ENCODE measurements at regions not wholly inside any gene's neighbourhood (a gene's known extent, or its start where the extent isn't known, plus 50 kb on each side); places are given as distances from the start of the nearest gene placed in this dataset.
"Not testable (repeated sequence)": the region's sequence is repeated elsewhere in the genome, so short reads cannot be mapped to it uniquely, and the experiment has no call there.

- Mint-ChIP-seq H3K9me3 (peaks cover 4 to 9% (median 6%) of the 10 kb centered on the region in 3 donors), H3K27ac (no peak overlapping the region), H3K27me3 (peaks cover 2% of the 10 kb centered on the region), H3K4me1 (no peaks in the 10 kb centered on the region), H3K36me3 (no peaks in the 10 kb centered on the region), H3K4me3 (no peak overlapping the region)
These were observed 73.2 kb upstream of the SLIT3 start for GRCh38 chr5:169374111-169374510.

GRCh38 chr5:169371801-169372200 is 70.9 kb upstream of the SLIT3 start:
- H3K4me3 Mint-ChIP-seq, H3K36me3 Mint-ChIP-seq, H3K4me1 Mint-ChIP-seq, H3K27ac Mint-ChIP-seq, H3K27me3 Mint-ChIP-seq: not testable (repeated sequence)
- peaks cover 4 to 15% (median 5%) of the 10 kb centered on the region in 3 donors for H3K9me3 Mint-ChIP-seq

- Mint-ChIP-seq H3K4me1 (no peaks in the 10 kb centered on the region), H3K4me3 (no peak overlapping the region), H3K9me3 (peaks cover 5 to 18% (median 6%) of the 10 kb centered on the region in 3 donors)
These were observed 68.2 kb upstream of the SLIT3 start for GRCh38 chr5:169369130-169369529.

GRCh38 chr5:169367861-169368260 is 66.9 kb upstream of the SLIT3 start:
- Mint-ChIP-seq H3K4me3 (no peak overlapping the region), H3K27me3 (peaks cover 8% of the 10 kb centered on the region), H3K4me1 (no peaks in the 10 kb centered on the region), H3K9me3 (peaks cover 5 to 18% (median 6%) of the 10 kb centered on the region in 3 donors), H3K27ac (no peak overlapping the region), H3K36me3 (no peaks in the 10 kb centered on the region)

More at GRCh38 chr5:169369130-169369529, 68.2 kb upstream of the SLIT3 start:
- Mint-ChIP-seq H3K27me3 (peaks cover 8% of the 10 kb centered on the region), H3K36me3 (no peaks in the 10 kb centered on the region), H3K27ac (no peak overlapping the region)

- Mint-ChIP-seq H3K27ac (no peak overlapping the region), H3K36me3 (no peaks in the 10 kb centered on the region), H3K9me3 (peaks cover 0 to 4% (median 2%) of the 10 kb centered on the region in 3 donors), H3K27me3 (peaks cover 5% of the 10 kb centered on the region), H3K4me1 (no peaks in the 10 kb centered on the region), H3K4me3 (no peak overlapping the region)
These were observed 56.4 kb upstream of the SLIT3 start for GRCh38 chr5:169357291-169357690.

GRCh38 chr5:169356811-169357210 is 55.9 kb upstream of the SLIT3 start:
- H3K4me1 Mint-ChIP-seq: no peaks in the 10 kb centered on the region
- no peaks in the 10 kb centered on the region for H3K36me3 Mint-ChIP-seq
- H3K27ac Mint-ChIP-seq: no peak overlapping the region
- H3K27me3 Mint-ChIP-seq: peaks cover 6% of the 10 kb centered on the region
- peaks cover 0 to 4% (median 2%) of the 10 kb centered on the region in 3 donors for H3K9me3 Mint-ChIP-seq
- no peak overlapping the region for H3K4me3 Mint-ChIP-seq

- Mint-ChIP-seq H3K4me3 (no peak overlapping the region), H3K4me1 (no peaks in the 10 kb centered on the region), H3K27ac (no peak overlapping the region), H3K9me3 (peaks cover 0 to 4% (median 2%) of the 10 kb centered on the region in 3 donors), H3K36me3 (no peaks in the 10 kb centered on the region), H3K27me3 (peaks cover 8% of the 10 kb centered on the region)
These were observed 55.2 kb upstream of the SLIT3 start for GRCh38 chr5:169356181-169356580.

GRCh38 chr5:169354921-169355320 is 54.0 kb upstream of the SLIT3 start:
- Mint-ChIP-seq H3K9me3 (peaks cover 0 to 2% (median 2%) of the 10 kb centered on the region in 3 donors), H3K27ac (no peak overlapping the region), H3K36me3 (no peaks in the 10 kb centered on the region), H3K27me3 (peaks cover 10% of the 10 kb centered on the region), H3K4me1 (no peaks in the 10 kb centered on the region), H3K4me3 (no peak overlapping the region)

- peaks cover 10% of the 10 kb centered on the region for H3K27me3 Mint-ChIP-seq
- H3K4me1 Mint-ChIP-seq: no peaks in the 10 kb centered on the region
- H3K4me3 Mint-ChIP-seq: no peak overlapping the region
- H3K27ac Mint-ChIP-seq: no peak overlapping the region
- peaks cover 1% of the 10 kb centered on the region for H3K36me3 Mint-ChIP-seq
- peaks cover 0 to 2% (median 0%) of the 10 kb centered on the region in 3 donors for H3K9me3 Mint-ChIP-seq
These were observed 53.3 kb upstream of the SLIT3 start for GRCh38 chr5:169354263-169354662.

- Mint-ChIP-seq H3K9me3 (peaks cover 0 to 2% (median 2%) of the 10 kb centered on the region in 3 donors), H3K4me3 (no peak overlapping the region), H3K4me1 (no peaks in the 10 kb centered on the region), H3K36me3 (peaks cover 1% of the 10 kb centered on the region), H3K27me3 (peaks cover 10% of the 10 kb centered on the region), H3K27ac (no peak overlapping the region)
These were observed 52.0 kb upstream of the SLIT3 start for GRCh38 chr5:169352901-169353300.

- Mint-ChIP-seq H3K27me3 (peaks cover 10% of the 10 kb centered on the region), H3K4me1 (no peaks in the 10 kb centered on the region), H3K36me3 (peaks cover 1% of the 10 kb centered on the region), H3K27ac (no peak overlapping the region), H3K4me3 (no peak overlapping the region), H3K9me3 (peaks cover 0 to 2% (median 2%) of the 10 kb centered on the region in 3 donors)
These were observed 50.8 kb upstream of the SLIT3 start for GRCh38 chr5:169351721-169352120.

- no peak overlapping the region for H3K4me3 Mint-ChIP-seq
- no peak overlapping the region for H3K27ac Mint-ChIP-seq
- H3K27me3 Mint-ChIP-seq: peaks cover 10% of the 10 kb centered on the region
- peaks cover 0 to 2% (median 2%) of the 10 kb centered on the region in 3 donors for H3K9me3 Mint-ChIP-seq
- H3K4me1 Mint-ChIP-seq: no peaks in the 10 kb centered on the region
- H3K36me3 Mint-ChIP-seq: peaks cover 1% of the 10 kb centered on the region
These were observed 49.9 kb upstream of the SLIT3 start for GRCh38 chr5:169350759-169351240.
